SK-N-SH (cell line): ENCODE measurements at regions not wholly inside any gene's neighbourhood (a gene's known extent, or its start where the extent isn't known, plus 50 kb on each side); places are given as distances from the start of the nearest gene placed in this dataset.
A peak's percentile ranks its signal among the peaks of the same experiment; 100 is the strongest.

Source experiments
- EP300 ChIP-seq, 2 experiments: IDR thresholded peaks; 2 replicates each; pipeline versions ENCODE4 v1.4.0 to v1.6.1; 2012; ENCODE audit warnings: borderline replicate concordance in 1 of 2, low read depth in 1 of 2, low read length in 1 of 2
- FOXJ3 ChIP-seq: sonication (generic); formaldehyde crosslinking; IDR thresholded peaks from 2 replicates; pipeline ENCODE4 v1.5.1; 2020; ENCODE audit warnings: mild to moderate bottlenecking, missing genetic modification reagents
- JUND ChIP-seq: IDR thresholded peaks from 2 replicates; pipeline ENCODE4 v1.4.0; 2012
- MEF2A ChIP-seq: IDR thresholded peaks from 2 replicates; pipeline ENCODE4 v1.4.0; 2012; ENCODE audit warnings: low read depth, borderline replicate concordance
- MXI1 ChIP-seq: IDR thresholded peaks from 2 replicates; pipeline ENCODE4 v1.6.1; 2012; ENCODE audit warnings: mild to moderate bottlenecking, low read depth, low read length, improper control_type of control experiment
- TAF1 ChIP-seq: IDR thresholded peaks from 2 replicates; pipeline ENCODE4 v1.6.1; 2012; ENCODE audit warnings: low read depth, mild to moderate bottlenecking, low read length, moderate library complexity, borderline replicate concordance
- TCF12 ChIP-seq: IDR thresholded peaks from 2 replicates; pipeline ENCODE4 v1.4.0; 2012
- TF ChIP-seq, protein P1 (sequence below): fragments of 200-600 bp; sonication (generic); IDR thresholded peaks from 2 replicates; pipeline ENCODE4 v1.6.1; 2017; ENCODE audit warnings: antibody characterized with exemption, mild to moderate bottlenecking, moderate library complexity
- TF ChIP-seq, protein P2 (sequence below): IDR thresholded peaks from 2 replicates; pipeline ENCODE4 v1.4.0; 2012; ENCODE audit warnings: low read depth, borderline replicate concordance
- TF ChIP-seq, protein P3 (sequence below): IDR thresholded peaks from 2 replicates; pipeline ENCODE4 v1.6.1; 2012; ENCODE audit warnings: mild to moderate bottlenecking, low read depth, low read length, moderate library complexity
- TF ChIP-seq, protein P4 (sequence below): IDR thresholded peaks from 2 replicates; pipeline ENCODE4 v1.4.0; 2012; ENCODE audit warnings: low read depth, borderline replicate concordance
- TF ChIP-seq, protein P5 (sequence below): fragments of 150-350 bp; IDR thresholded peaks from 2 replicates; pipeline ENCODE4 v1.6.1; 2016; ENCODE audit warnings: mild to moderate bottlenecking, low read depth, low read length

DNA sequence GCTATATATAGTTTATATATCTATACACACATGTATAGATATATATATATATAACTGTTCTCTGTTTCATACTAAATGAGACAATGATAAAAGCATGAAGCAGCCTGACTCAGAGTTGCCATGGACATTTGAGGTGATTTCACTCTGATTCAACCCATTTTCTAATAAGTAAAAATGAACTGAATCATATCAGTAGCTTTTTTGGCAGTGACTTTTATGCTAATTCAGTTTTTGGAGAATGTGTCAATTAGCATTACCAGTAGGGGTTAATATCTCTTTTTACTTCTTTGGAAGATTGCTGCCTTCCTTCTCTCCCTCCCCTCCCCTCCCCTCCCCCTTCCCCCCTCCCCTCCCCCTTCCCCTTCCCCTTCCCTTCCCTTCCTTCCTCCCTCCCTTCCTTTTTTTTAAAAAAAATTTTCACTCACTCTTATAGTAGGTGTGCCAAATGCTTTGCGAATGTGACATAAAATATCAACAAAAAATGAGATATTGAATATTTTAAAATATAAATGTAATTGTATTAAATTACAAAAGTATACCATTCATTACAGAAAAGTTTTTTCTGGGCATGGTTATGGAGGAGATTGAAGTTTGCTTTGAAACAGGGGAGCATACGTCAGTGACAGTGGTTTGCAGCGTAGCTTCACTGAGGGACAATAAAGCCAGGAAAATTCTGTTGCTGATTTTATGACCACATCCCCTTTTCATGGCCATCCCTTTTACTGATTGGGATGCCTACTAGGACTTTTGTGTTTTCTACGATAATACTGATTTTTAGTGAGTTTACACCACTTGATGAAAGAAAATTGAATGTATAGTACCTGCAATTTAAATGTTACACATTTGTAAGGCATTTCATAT is 64.0 kb upstream of the KLF6 start (continued):
- TF ChIP-seq, protein P1, sequence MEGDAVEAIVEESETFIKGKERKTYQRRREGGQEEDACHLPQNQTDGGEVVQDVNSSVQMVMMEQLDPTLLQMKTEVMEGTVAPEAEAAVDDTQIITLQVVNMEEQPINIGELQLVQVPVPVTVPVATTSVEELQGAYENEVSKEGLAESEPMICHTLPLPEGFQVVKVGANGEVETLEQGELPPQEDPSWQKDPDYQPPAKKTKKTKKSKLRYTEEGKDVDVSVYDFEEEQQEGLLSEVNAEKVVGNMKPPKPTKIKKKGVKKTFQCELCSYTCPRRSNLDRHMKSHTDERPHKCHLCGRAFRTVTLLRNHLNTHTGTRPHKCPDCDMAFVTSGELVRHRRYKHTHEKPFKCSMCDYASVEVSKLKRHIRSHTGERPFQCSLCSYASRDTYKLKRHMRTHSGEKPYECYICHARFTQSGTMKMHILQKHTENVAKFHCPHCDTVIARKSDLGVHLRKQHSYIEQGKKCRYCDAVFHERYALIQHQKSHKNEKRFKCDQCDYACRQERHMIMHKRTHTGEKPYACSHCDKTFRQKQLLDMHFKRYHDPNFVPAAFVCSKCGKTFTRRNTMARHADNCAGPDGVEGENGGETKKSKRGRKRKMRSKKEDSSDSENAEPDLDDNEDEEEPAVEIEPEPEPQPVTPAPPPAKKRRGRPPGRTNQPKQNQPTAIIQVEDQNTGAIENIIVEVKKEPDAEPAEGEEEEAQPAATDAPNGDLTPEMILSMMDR: no peak
- TF ChIP-seq MEF2A (no peak), MXI1 (no peak), TAF1 (no peak), EP300 (IDR thresholded peaks at IDR 0.05; ENCODE audit: borderline replicate concordance in 1 of 2, low read depth in 1 of 2, low read length in 1 of 2) (peak in 1 of 2 experiments; percentile 61; a peak in 1 of 4 replicates), TCF12 (peak; percentile 69), FOXJ3 (no peak), JUND (peak; percentile 79)
- TF ChIP-seq, protein P2, sequence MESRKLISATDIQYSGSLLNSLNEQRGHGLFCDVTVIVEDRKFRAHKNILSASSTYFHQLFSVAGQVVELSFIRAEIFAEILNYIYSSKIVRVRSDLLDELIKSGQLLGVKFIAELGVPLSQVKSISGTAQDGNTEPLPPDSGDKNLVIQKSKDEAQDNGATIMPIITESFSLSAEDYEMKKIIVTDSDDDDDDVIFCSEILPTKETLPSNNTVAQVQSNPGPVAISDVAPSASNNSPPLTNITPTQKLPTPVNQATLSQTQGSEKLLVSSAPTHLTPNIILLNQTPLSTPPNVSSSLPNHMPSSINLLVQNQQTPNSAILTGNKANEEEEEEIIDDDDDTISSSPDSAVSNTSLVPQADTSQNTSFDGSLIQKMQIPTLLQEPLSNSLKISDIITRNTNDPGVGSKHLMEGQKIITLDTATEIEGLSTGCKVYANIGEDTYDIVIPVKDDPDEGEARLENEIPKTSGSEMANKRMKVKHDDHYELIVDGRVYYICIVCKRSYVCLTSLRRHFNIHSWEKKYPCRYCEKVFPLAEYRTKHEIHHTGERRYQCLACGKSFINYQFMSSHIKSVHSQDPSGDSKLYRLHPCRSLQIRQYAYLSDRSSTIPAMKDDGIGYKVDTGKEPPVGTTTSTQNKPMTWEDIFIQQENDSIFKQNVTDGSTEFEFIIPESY: no peak
- TF ChIP-seq, protein P3, sequence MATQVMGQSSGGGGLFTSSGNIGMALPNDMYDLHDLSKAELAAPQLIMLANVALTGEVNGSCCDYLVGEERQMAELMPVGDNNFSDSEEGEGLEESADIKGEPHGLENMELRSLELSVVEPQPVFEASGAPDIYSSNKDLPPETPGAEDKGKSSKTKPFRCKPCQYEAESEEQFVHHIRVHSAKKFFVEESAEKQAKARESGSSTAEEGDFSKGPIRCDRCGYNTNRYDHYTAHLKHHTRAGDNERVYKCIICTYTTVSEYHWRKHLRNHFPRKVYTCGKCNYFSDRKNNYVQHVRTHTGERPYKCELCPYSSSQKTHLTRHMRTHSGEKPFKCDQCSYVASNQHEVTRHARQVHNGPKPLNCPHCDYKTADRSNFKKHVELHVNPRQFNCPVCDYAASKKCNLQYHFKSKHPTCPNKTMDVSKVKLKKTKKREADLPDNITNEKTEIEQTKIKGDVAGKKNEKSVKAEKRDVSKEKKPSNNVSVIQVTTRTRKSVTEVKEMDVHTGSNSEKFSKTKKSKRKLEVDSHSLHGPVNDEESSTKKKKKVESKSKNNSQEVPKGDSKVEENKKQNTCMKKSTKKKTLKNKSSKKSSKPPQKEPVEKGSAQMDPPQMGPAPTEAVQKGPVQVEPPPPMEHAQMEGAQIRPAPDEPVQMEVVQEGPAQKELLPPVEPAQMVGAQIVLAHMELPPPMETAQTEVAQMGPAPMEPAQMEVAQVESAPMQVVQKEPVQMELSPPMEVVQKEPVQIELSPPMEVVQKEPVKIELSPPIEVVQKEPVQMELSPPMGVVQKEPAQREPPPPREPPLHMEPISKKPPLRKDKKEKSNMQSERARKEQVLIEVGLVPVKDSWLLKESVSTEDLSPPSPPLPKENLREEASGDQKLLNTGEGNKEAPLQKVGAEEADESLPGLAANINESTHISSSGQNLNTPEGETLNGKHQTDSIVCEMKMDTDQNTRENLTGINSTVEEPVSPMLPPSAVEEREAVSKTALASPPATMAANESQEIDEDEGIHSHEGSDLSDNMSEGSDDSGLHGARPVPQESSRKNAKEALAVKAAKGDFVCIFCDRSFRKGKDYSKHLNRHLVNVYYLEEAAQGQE: no peak
- TF ChIP-seq, protein P4, sequence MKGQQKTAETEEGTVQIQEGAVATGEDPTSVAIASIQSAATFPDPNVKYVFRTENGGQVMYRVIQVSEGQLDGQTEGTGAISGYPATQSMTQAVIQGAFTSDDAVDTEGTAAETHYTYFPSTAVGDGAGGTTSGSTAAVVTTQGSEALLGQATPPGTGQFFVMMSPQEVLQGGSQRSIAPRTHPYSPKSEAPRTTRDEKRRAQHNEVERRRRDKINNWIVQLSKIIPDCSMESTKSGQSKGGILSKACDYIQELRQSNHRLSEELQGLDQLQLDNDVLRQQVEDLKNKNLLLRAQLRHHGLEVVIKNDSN: no peak
- TF ChIP-seq, protein P5, sequence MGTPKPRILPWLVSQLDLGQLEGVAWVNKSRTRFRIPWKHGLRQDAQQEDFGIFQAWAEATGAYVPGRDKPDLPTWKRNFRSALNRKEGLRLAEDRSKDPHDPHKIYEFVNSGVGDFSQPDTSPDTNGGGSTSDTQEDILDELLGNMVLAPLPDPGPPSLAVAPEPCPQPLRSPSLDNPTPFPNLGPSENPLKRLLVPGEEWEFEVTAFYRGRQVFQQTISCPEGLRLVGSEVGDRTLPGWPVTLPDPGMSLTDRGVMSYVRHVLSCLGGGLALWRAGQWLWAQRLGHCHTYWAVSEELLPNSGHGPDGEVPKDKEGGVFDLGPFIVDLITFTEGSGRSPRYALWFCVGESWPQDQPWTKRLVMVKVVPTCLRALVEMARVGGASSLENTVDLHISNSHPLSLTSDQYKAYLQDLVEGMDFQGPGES: no peak
